RWPE1 (cell line): ENCODE measurements at regions not wholly inside any gene's neighbourhood (a gene's known extent, or its start where the extent isn't known, plus 50 kb on each side); places are given as distances from the start of the nearest gene placed in this dataset.

ENCODE experiments used
- CTCF ChIA-PET: fragments of 350-600 bp; sonication (Branson Sonifier 250); formaldehyde crosslinking; extraction: SDS; loops from one replicate; lab custom pipeline; 2021; lab: Yijun Ruan, JAX
- POLR2A ChIA-PET: fragments of 400-600 bp; formaldehyde crosslinking; extraction: SDS; loops from one replicate; lab custom pipeline; 2020; ENCODE audit warnings: antibody characterized with exemption; ENCODE audit not compliant: low non-redundant PET; lab: Yijun Ruan, JAX
- DNase-seq: peaks from one replicate; pipeline ENCODE4 v3.0.0; 2012; ENCODE audit warnings: low spot score
- H3K27ac ChIP-seq: fragments of 450-650 bp; 2 replicates; pipeline ENCODE4 v1.5.1; 2017
- TF ChIP-seq, protein P1 (sequence below): fragments of 450-650 bp; conservative IDR thresholded peaks from 2 replicates; pipeline ENCODE4 v1.5.1; 2017; ENCODE audit warnings: low read depth, mild to moderate bottlenecking

DNA sequence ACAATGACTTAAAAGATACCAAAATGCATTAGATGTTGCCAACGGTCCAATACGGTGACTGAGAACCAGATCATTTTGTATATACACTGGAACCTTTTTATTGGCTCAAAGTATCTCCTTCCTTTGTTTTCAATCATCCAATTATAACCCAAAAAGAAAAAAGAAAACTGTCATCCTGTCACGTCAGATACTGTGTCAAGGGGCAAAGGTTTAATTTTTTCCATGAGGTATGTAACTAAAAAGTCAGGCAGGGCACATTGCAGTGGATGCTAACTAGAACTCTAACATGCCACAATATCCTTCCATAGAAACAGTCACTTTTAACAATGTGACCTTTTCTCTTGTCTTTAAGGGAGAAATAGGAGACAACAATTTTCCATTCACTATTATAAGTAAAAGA is 267.6 kb upstream of the NEBL start:
- ChIA-PET POLR2A (no interaction called here), CTCF (no interaction called here)
- TF ChIP-seq, protein P1, sequence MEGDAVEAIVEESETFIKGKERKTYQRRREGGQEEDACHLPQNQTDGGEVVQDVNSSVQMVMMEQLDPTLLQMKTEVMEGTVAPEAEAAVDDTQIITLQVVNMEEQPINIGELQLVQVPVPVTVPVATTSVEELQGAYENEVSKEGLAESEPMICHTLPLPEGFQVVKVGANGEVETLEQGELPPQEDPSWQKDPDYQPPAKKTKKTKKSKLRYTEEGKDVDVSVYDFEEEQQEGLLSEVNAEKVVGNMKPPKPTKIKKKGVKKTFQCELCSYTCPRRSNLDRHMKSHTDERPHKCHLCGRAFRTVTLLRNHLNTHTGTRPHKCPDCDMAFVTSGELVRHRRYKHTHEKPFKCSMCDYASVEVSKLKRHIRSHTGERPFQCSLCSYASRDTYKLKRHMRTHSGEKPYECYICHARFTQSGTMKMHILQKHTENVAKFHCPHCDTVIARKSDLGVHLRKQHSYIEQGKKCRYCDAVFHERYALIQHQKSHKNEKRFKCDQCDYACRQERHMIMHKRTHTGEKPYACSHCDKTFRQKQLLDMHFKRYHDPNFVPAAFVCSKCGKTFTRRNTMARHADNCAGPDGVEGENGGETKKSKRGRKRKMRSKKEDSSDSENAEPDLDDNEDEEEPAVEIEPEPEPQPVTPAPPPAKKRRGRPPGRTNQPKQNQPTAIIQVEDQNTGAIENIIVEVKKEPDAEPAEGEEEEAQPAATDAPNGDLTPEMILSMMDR: no peak
- no peak overlapping the region for H3K27ac ChIP-seq
- no peak for DNase-seq

DNA sequence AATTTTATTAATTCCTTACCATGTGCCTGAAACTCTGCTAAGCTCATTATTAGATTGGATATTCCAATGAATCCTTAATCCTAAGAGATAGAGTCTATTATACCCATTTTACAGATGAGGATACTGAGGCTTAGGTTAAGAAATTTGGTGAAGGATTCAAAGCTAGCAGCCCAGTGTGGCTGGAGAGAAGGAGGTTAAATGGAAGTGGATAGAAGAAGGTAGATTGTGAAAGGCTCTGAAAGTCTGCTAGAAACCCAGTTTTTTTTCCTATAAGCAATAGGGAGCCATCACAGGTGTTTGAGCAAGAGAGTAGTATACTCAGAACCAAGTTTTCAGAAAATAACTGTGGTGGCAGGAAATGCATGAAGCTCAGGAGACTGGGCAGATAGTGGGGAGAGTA is 265.8 kb upstream of the NEBL start:
- ChIA-PET CTCF (no interaction called here), POLR2A (no interaction called here)
- no peak for DNase-seq
- TF ChIP-seq, protein P1: no peak
- no peak overlapping the region for H3K27ac ChIP-seq

DNA sequence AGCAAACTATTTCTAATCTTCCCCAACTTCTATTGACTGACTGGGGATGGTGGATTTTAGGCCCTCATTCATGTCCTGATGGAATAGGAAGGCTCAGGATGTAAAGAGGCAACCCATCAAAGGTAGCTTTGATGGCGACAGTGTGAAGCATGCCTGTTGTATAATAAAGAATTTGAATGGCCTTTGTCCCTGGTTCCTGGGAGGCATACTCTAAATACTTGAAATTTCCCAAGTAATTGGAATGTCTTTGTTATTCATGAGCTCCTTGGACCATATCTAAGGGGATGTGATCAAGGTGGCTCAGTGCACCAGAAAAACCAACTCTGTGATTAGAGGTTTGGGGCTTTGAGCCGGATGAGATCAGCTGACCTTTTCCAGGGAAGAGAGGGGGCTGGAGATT is 264.5 kb upstream of the NEBL start:
- CTCF ChIA-PET: no interaction called here
- H3K27ac ChIP-seq: no peak overlapping the region

DNA sequence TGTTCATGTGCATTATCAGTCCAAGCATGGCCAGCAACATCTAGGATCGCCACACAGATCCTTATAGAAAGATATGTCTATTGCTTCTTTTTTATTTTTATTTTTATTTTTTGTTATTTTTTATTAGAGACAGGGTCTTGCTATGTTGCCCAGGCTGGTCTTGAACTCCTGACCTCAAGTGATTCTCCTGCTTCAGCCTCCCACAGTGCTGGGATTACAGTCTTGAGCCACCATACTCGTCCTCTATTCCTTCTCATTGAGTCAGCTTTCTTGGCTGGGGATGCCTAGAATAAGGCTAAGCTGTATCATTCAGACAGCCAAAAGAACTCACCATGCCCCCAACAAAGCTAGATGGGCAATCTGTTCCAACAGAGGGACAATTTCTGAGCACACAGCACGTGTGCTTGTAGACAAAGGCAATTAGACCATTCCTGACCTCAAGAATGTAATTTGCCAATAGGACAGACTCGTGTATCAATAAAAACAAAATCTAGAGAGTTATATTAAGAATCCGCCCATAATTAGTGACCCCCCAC is 264.0 kb upstream of the NEBL start:
- CTCF ChIA-PET: no interaction called here
- H3K27ac ChIP-seq: no peak overlapping the region
- no peak for DNase-seq
- TF ChIP-seq, protein P1: no peak
- POLR2A ChIA-PET: no interaction called here

More for the DNA sequence above, 264.5 kb upstream of the NEBL start:
- DNase-seq: no peak
- POLR2A ChIA-PET: no interaction called here
- TF ChIP-seq, protein P1: no peak

DNA sequence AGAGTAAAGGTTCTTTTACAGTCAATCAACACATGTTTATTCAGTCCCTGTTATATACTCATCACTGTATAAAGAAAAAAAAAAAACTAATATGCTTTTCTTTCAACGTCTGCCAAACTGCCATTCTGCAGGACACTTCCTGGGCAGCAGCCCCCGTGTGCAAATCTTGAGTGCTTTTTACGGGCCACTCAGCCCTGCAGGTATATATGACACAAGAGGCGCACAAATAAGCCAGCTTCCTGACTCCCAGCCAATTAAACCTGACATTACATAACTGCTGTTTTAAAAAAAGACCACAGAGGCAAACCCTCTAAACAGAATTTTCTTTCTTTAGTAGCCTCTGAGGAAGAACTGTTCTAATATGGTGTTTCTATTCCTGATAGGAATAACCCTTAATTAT is 263.0 kb upstream of the NEBL start:
- TF ChIP-seq, protein P1: no peak
- ChIA-PET CTCF (interaction anchor here (0.6 kb wide), 1 partner anchor 373 kb away, joined by 3 read pairs; no protein-coding TSS in a partner anchor), POLR2A (no interaction called here)
- no peak for DNase-seq
- no peak overlapping the region for H3K27ac ChIP-seq

DNA sequence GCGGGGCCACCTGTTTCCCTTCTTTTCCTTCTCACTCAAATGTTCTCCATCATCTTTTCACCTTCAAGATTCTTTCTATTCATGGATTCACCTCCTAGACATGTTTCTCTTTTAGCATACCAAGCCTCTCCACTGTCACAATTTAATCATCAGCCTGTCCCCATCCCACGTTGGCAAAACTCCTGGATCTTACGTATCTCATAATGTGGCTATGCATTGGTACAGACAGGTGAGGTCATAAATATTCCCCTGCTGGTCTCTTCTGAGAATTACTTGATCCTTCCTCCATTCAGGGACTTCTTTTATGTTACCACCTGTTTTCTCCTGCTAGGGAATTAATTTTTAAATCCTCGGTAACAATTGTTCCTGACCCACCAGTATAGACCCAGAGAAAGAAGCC is 262.6 kb upstream of the NEBL start:
- H3K27ac ChIP-seq: no peak overlapping the region
- no peak for DNase-seq
- CTCF ChIA-PET: no interaction called here
- TF ChIP-seq, protein P1: no peak
- POLR2A ChIA-PET: no interaction called here
